ENCODE measurements at regions not wholly inside any gene's neighbourhood (a gene's known extent, or its start where the extent isn't known, plus 50 kb on each side); places are given as distances from the start of the nearest gene placed in this dataset.

- H3K27me3 ChIP-seq (ENCODE audit: insufficient read depth, poor library complexity, severe bottlenecking): no peaks in the 10 kb centered on the region
- H3K27ac ChIP-seq (replicated peaks): no peak overlapping the region
- no peak overlapping the region for H3K4me3 ChIP-seq (replicated peaks; ENCODE audit: insufficient read depth, low read length)
- DNase-seq (ENCODE audit: low read depth in 1 of 2, low spot score in 1 of 2): no peak
- no peak for TF ChIP-seq CTCF (IDR thresholded peaks at IDR 0.05; ENCODE audit: insufficient read depth, low read length)
- no peak for TF ChIP-seq REST (IDR thresholded peaks at IDR 0.05; ENCODE audit: insufficient replicate concordance, low read depth)
- no peak for TF ChIP-seq GABPA (IDR thresholded peaks at IDR 0.05; ENCODE audit: low read depth)
- TF ChIP-seq SPI1 (IDR thresholded peaks at IDR 0.05; ENCODE audit: borderline replicate concordance, low read depth): no peak
- no peak for TF ChIP-seq POLR2AphosphoS5 (IDR thresholded peaks at IDR 0.05; ENCODE audit: low read depth)
These were observed 53.5 kb upstream of the TSHZ3 start for GRCh38 chr19:31402529-31403316.

- Histone ChIP-seq H3K27me3 (ENCODE audit: insufficient read depth, poor library complexity, severe bottlenecking) (no peaks in the 10 kb centered on the region), H3K4me3 (replicated peaks; ENCODE audit: insufficient read depth, low read length) (no peak overlapping the region), H3K27ac (replicated peaks) (no peak overlapping the region)
- TF ChIP-seq REST (IDR thresholded peaks at IDR 0.05; ENCODE audit: insufficient replicate concordance, low read depth) (no peak), CTCF (IDR thresholded peaks at IDR 0.05; ENCODE audit: insufficient read depth, low read length) (no peak), GABPA (IDR thresholded peaks at IDR 0.05; ENCODE audit: low read depth) (no peak), SPI1 (IDR thresholded peaks at IDR 0.05; ENCODE audit: borderline replicate concordance, low read depth) (no peak), POLR2AphosphoS5 (IDR thresholded peaks at IDR 0.05; ENCODE audit: low read depth) (no peak)
- no peak for DNase-seq (ENCODE audit: low read depth in 1 of 2, low spot score in 1 of 2)
These were observed 56.9 kb upstream of the TSHZ3 start for GRCh38 chr19:31406106-31406505.

GRCh38 chr19:31408460-31409124 is 59.4 kb upstream of the TSHZ3 start:
- DNase-seq (ENCODE audit: low read depth in 1 of 2, low spot score in 1 of 2): peak in 1 of 2 experiments; percentile 71
- TF ChIP-seq REST (IDR thresholded peaks at IDR 0.05; ENCODE audit: insufficient replicate concordance, low read depth) (no peak), SPI1 (IDR thresholded peaks at IDR 0.05; ENCODE audit: borderline replicate concordance, low read depth) (no peak), GABPA (IDR thresholded peaks at IDR 0.05; ENCODE audit: low read depth) (no peak), CTCF (IDR thresholded peaks at IDR 0.05; ENCODE audit: insufficient read depth, low read length) (no peak), POLR2AphosphoS5 (IDR thresholded peaks at IDR 0.05; ENCODE audit: low read depth) (no peak)

More at GRCh38 chr19:31408460-31409124, 59.4 kb upstream of the TSHZ3 start:
- Histone ChIP-seq H3K27me3 (ENCODE audit: insufficient read depth, poor library complexity, severe bottlenecking) (no peaks in the 10 kb centered on the region), H3K27ac (replicated peaks) (no peak overlapping the region), H3K4me3 (replicated peaks; ENCODE audit: insufficient read depth, low read length) (no peak overlapping the region)

All from HL-60 (cell line).